GM12878 (cell line): ENCODE measurements at regions not wholly inside any gene's neighbourhood (a gene's known extent, or its start where the extent isn't known, plus 50 kb on each side); places are given as distances from the start of the nearest gene placed in this dataset.

Experiments
- ATAC-seq: fragments of 200-7000 bp; cut with Tn5 transposase; 3 replicates; pipeline ENCODE4 v1.9.1; 2020; ENCODE audit warnings: mild to moderate bottlenecking, moderate library complexity
- BruUV-seq: library from RNA; stranded (reverse); fragments of 400-500 nt; replicated peaks from 2 replicates; lab custom pipeline; 2021; lab: Mats Ljungman, UMichigan
- CTCF ChIA-PET: fragments of 300-600 bp; sonication (Branson Sonifier 250); formaldehyde crosslinking; extraction: SDS; loops from one replicate; lab custom pipeline; 2021; ENCODE audit warnings: inconsistent platforms; lab: Yijun Ruan, JAX
- POLR2A ChIA-PET: fragments of 350-600 bp; formaldehyde crosslinking; extraction: SDS; loops from one replicate; lab custom pipeline; 2021; ENCODE audit warnings: inconsistent platforms; lab: Charles Lee
- RAD21 ChIA-PET: fragments of 300-600 bp; sonication (Branson Sonifier 250); formaldehyde crosslinking; loops from one replicate; lab custom pipeline; 2023; ENCODE audit warnings: antibody characterized with exemption; ENCODE audit not compliant: unreplicated experiment; lab: Charles Lee
- SMC1A ChIA-PET: fragments of 300-600 bp; sonication (Branson Sonifier 250); formaldehyde crosslinking; loops from one replicate; lab custom pipeline; 2023; ENCODE audit not compliant: unreplicated experiment, uncharacterized antibody; lab: Charles Lee
- DNase-seq: peaks from one replicate; pipeline ENCODE4 v3.0.0-alpha.2; 2011; ENCODE audit warnings: low read depth, low spot score
- FAIRE-seq: peaks from 3 replicates; lab custom pipeline; 2011; peaks lifted over from hg19 to GRCh38; lab: Jason Lieb, UNC
- H2AFZ ChIP-seq: 2 replicates; pipeline ENCODE4 v1.6.0; 2011; ENCODE audit warnings: low read depth, low read length, control low read depth; ENCODE audit not compliant: control insufficient read depth
- H3K27ac ChIP-seq: 2 replicates; pipeline ENCODE4 v1.5.1; 2011; ENCODE audit warnings: control low read depth; ENCODE audit not compliant: control insufficient read depth, insufficient read depth
- H3K27me3 ChIP-seq, 2 experiments: replicated peaks in 1 of 2; 2 replicates each; pipeline versions ENCODE4 v1.6.0 to v1.6.1; 2011; ENCODE audit warnings: low read length in 1 of 2; ENCODE audit not compliant: control insufficient read depth in 2 of 2, insufficient read depth in 2 of 2
- H3K36me3 ChIP-seq, 2 experiments: 2 replicates each; pipeline ENCODE4 v1.5.1; 2011; ENCODE audit warnings: low read length in 1 of 2; ENCODE audit not compliant: control insufficient read depth in 2 of 2, insufficient read depth in 2 of 2
- H3K4me1 ChIP-seq: 2 replicates; pipeline ENCODE4 v1.6.1; 2011; ENCODE audit warnings: mild to moderate bottlenecking, low read length, moderate library complexity, mixed read lengths; ENCODE audit not compliant: control insufficient read depth, insufficient read depth
- H3K4me2 ChIP-seq: 2 replicates; pipeline ENCODE4 v1.6.0; 2011; ENCODE audit warnings: control low read depth; ENCODE audit not compliant: control insufficient read depth, insufficient read depth
- H3K4me3 ChIP-seq: fragments of 200-600 bp; sonication (generic); 2 replicates; pipeline ENCODE4 v1.5.1; 2016
- H3K79me2 ChIP-seq: 2 replicates; pipeline ENCODE4 v1.6.0; 2011; ENCODE audit warnings: low read length; ENCODE audit not compliant: control insufficient read depth, insufficient read depth
- H3K9ac ChIP-seq: 2 replicates; pipeline ENCODE4 v1.8.0; 2011; ENCODE audit warnings: low read length, control low read depth, mixed read lengths; ENCODE audit not compliant: control insufficient read depth, insufficient read depth
- H3K9me3 ChIP-seq: replicated peaks from 3 replicates; pipeline ENCODE4 v1.5.1; 2011; ENCODE audit warnings: mild to moderate bottlenecking, low read length; ENCODE audit not compliant: control insufficient read depth, insufficient read depth
- H4K20me1 ChIP-seq: 2 replicates; pipeline ENCODE4 v1.6.0; 2011; ENCODE audit not compliant: control insufficient read depth, insufficient read depth
- CEBPB ChIP-seq, 2 experiments: fragments of 150-350 bp in 1 of 2; IDR thresholded peaks; 2 replicates each; pipeline ENCODE4 v1.6.1; 2012 to 2014; ENCODE audit warnings: low read depth in 2 of 2, low read length in 2 of 2, borderline replicate concordance in 1 of 2, inconsistent platforms in 1 of 2
- FOS ChIP-seq: IDR thresholded peaks from 3 replicates; pipeline ENCODE4 v1.6.1; 2011; ENCODE audit warnings: borderline replicate concordance; ENCODE audit not compliant: insufficient read length; ENCODE audit errors: extremely low read depth
- HSF1 ChIP-seq: fragments of 150-350 bp; IDR thresholded peaks from 2 replicates; pipeline ENCODE4 v1.6.1; 2014; ENCODE audit warnings: mild to moderate bottlenecking, low read depth, low read length
- JUNB ChIP-seq: IDR thresholded peaks from 2 replicates; pipeline ENCODE4 v1.6.1; 2016; ENCODE audit warnings: antibody characterized with exemption, mild to moderate bottlenecking
- SUPT20H ChIP-seq: IDR thresholded peaks from 2 replicates; pipeline ENCODE4 v1.6.1; 2011; ENCODE audit warnings: low read depth, mild to moderate bottlenecking, low read length, moderate library complexity, borderline replicate concordance; ENCODE audit not compliant: control insufficient read depth
- TCF3 ChIP-seq: IDR thresholded peaks from 2 replicates; pipeline ENCODE4 v1.6.1; 2012; ENCODE audit warnings: low read depth, mild to moderate bottlenecking, low read length, borderline replicate concordance; ENCODE audit not compliant: insufficient read depth
- ZBTB40 ChIP-seq: fragments of 450-650 bp; IDR thresholded peaks from 2 replicates; pipeline ENCODE4 v1.6.1; 2016; ENCODE audit warnings: mild to moderate bottlenecking, moderate library complexity, borderline replicate concordance
- ZSCAN29 ChIP-seq: fragments of 450-650 bp; IDR thresholded peaks from 2 replicates; pipeline ENCODE4 v1.6.1; 2017; ENCODE audit warnings: mild to moderate bottlenecking, moderate library complexity
- WGBS: methylation state at CpG from one replicate; pipeline ENCODE4 v1.1.6; 2016; ENCODE audit warnings: low lambda C conversion rate; ENCODE audit not compliant: insufficient replicate concordance, insufficient coverage; ENCODE audit errors: missing lambda C conversion rate; 5-methylcytosine and 5-hydroxymethylcytosine counted together
- in situ Hi-C: fragments of 300-500 bp; cut with MboI; formaldehyde crosslinking; loops from 9 replicates; pipeline ENCODE4 v1.14.3; 2018; ENCODE audit warnings: mixed read lengths
- intact Hi-C: fragments of 100-400 bp; cut with micrococcal nuclease; formaldehyde crosslinking; loops from one replicate; pipeline ENCODE4 v1.14.2; 2022; ENCODE audit not compliant: unreplicated experiment
- TF ChIP-seq, protein P1 (sequence below): IDR thresholded peaks from 2 replicates; pipeline ENCODE4 v1.6.1; 2012; ENCODE audit warnings: mild to moderate bottlenecking, low read depth, low read length

GRCh38 chr5:61673007-61673735, 341.1 kb downstream of the ZSWIM6 start:
- FAIRE-seq (no peak), ATAC-seq (peak; percentile 38), DNase-seq (no peak)
- no peak overlapping the region for H2AFZ ChIP-seq
- no peak overlapping the region for H3K4me2 ChIP-seq
- no TSS peak for BruUV-seq
- no peak overlapping the region for H3K4me3 ChIP-seq
- H3K27me3 ChIP-seq, result no peaks in the 10 kb centered on the region; a peak in 1 of 4 replicates
- no peaks in the 10 kb centered on the region for H4K20me1 ChIP-seq
- H3K4me1 ChIP-seq, result no peaks in the 10 kb centered on the region
- RAD21 ChIA-PET, result no interaction called here
- no peaks in the 10 kb centered on the region for H3K36me3 ChIP-seq
- POLR2A ChIA-PET, result interaction anchor here (0.5 kb wide), 1 partner anchor 974 kb away, joined by 4 read pairs; no protein-coding TSS in a partner anchor
- TF ChIP-seq FOS, result no peak
- no peak for TF ChIP-seq ZBTB40
- no peak for TF ChIP-seq JUNB
- TF ChIP-seq CEBPB (IDR thresholded peaks at IDR 0.05; ENCODE audit: borderline replicate concordance in 1 of 2, low read depth in 2 of 2, low read length in 2 of 2), result no peak
- no peak for TF ChIP-seq HSF1
- TF ChIP-seq, protein P1, sequence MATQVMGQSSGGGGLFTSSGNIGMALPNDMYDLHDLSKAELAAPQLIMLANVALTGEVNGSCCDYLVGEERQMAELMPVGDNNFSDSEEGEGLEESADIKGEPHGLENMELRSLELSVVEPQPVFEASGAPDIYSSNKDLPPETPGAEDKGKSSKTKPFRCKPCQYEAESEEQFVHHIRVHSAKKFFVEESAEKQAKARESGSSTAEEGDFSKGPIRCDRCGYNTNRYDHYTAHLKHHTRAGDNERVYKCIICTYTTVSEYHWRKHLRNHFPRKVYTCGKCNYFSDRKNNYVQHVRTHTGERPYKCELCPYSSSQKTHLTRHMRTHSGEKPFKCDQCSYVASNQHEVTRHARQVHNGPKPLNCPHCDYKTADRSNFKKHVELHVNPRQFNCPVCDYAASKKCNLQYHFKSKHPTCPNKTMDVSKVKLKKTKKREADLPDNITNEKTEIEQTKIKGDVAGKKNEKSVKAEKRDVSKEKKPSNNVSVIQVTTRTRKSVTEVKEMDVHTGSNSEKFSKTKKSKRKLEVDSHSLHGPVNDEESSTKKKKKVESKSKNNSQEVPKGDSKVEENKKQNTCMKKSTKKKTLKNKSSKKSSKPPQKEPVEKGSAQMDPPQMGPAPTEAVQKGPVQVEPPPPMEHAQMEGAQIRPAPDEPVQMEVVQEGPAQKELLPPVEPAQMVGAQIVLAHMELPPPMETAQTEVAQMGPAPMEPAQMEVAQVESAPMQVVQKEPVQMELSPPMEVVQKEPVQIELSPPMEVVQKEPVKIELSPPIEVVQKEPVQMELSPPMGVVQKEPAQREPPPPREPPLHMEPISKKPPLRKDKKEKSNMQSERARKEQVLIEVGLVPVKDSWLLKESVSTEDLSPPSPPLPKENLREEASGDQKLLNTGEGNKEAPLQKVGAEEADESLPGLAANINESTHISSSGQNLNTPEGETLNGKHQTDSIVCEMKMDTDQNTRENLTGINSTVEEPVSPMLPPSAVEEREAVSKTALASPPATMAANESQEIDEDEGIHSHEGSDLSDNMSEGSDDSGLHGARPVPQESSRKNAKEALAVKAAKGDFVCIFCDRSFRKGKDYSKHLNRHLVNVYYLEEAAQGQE, result no peak
- no peak for TF ChIP-seq SUPT20H
- no peak for TF ChIP-seq ZSCAN29
- peak; percentile 61; the same call in 1 of the 2 replicates for TF ChIP-seq TCF3
- H3K79me2 ChIP-seq, result no peaks in the 10 kb centered on the region
- CTCF ChIA-PET, result interaction anchor here (3.0 kb wide), 1 partner anchor 15 kb away, joined by 14 read pairs; no protein-coding TSS in a partner anchor
- H3K27ac ChIP-seq, result no peak overlapping the region
- H3K9ac ChIP-seq, result no peak overlapping the region
- in situ Hi-C loops (no loop called here), intact Hi-C loops (no loop called here)
- SMC1A ChIA-PET, result no interaction called here
- no peaks in the 10 kb centered on the region for H3K9me3 ChIP-seq
- WGBS, result 58% methylated on average over 9 of the region's 9 CpGs
